Natural killer cell (primary cell): ENCODE measurements at regions not wholly inside any gene's neighbourhood (a gene's known extent, or its start where the extent isn't known, plus 50 kb on each side); places are given as distances from the start of the nearest gene placed in this dataset.

Experiments
- ATAC-seq, 3 donors: fragments of 150-1000 bp in 2 of 3; fragments of 200-7000 bp in 1 of 3; cut with Tn5 transposase; 1 replicate in 1 of 3; 2 replicates in 2 of 3; pipeline ENCODE4 v1.10.0; 2021; ENCODE audit warnings: mild to moderate bottlenecking in 2 of 3, moderate library complexity in 2 of 3
- DNase-seq, 2 donors: peaks; one replicate each; pipeline versions ENCODE4 v3.0.0 to v3.0.0-alpha.2; 2013 to 2021; ENCODE audit warnings: mixed read lengths in 1 of 2
- H3K27ac ChIP-seq: one replicate; pipeline ENCODE4 v1.5.1; 2013; ENCODE audit warnings: mild to moderate bottlenecking, low read length
- H3K27me3 ChIP-seq: one replicate; pipeline ENCODE4 v1.6.1; 2013; ENCODE audit warnings: low read length; ENCODE audit not compliant: control insufficient read depth, insufficient read depth
- H3K36me3 ChIP-seq: one replicate; pipeline ENCODE4 v1.6.1; 2013; ENCODE audit warnings: low read length; ENCODE audit not compliant: control insufficient read depth, insufficient read depth
- H3K4me1 ChIP-seq: one replicate; pipeline ENCODE4 v1.6.1; 2013; ENCODE audit warnings: low read length; ENCODE audit not compliant: control insufficient read depth, insufficient read depth
- H3K4me3 ChIP-seq: one replicate; pipeline ENCODE4 v1.5.1; 2013; ENCODE audit warnings: low read length
- H3K9me3 ChIP-seq: one replicate; pipeline ENCODE4 v1.6.1; 2013; ENCODE audit warnings: low read length; ENCODE audit not compliant: control insufficient read depth, insufficient read depth
- H3K27ac Mint-ChIP-seq, 2 donors: one replicate each; pipeline ENCODE4 v1.8.0; 2022; ENCODE audit warnings: mild to moderate bottlenecking in 2 of 2, mixed read lengths in 2 of 2, moderate library complexity in 1 of 2
- H3K27me3 Mint-ChIP-seq, 2 donors: one replicate each; pipeline ENCODE4 v1.8.0; 2022; ENCODE audit warnings: low read depth in 2 of 2, mixed read lengths in 2 of 2
- H3K36me3 Mint-ChIP-seq: one replicate; pipeline ENCODE4 v1.8.0; 2022; ENCODE audit warnings: mixed read lengths
- H3K4me1 Mint-ChIP-seq, 2 donors: one replicate each; pipeline ENCODE4 v1.8.0; 2022; ENCODE audit warnings: mixed read lengths in 2 of 2
- H3K4me3 Mint-ChIP-seq: one replicate; pipeline ENCODE4 v1.8.0; 2022; ENCODE audit warnings: mild to moderate bottlenecking, moderate library complexity, mixed read lengths
- H3K9me3 Mint-ChIP-seq, 2 donors: one replicate each; pipeline ENCODE4 v1.8.0; 2022; ENCODE audit warnings: mixed read lengths in 2 of 2
- WGBS: methylation state at CpG from one replicate; pipeline ENCODE4 v1.1.7; 2013; ENCODE audit warnings: missing lambda C conversion rate; ENCODE audit not compliant: insufficient coverage; 5-methylcytosine and 5-hydroxymethylcytosine counted together
- intact Hi-C: fragments of 100-400 bp; cut with micrococcal nuclease; formaldehyde crosslinking; loops from one replicate; pipeline ENCODE4 v1.14.2; 2022
- TF ChIP-seq, protein P1 (sequence below): fragments of 200-600 bp; IDR thresholded peaks from one replicate; pipeline ENCODE4 v1.8.0; 2022; ENCODE audit warnings: antibody characterized with exemption

DNA sequence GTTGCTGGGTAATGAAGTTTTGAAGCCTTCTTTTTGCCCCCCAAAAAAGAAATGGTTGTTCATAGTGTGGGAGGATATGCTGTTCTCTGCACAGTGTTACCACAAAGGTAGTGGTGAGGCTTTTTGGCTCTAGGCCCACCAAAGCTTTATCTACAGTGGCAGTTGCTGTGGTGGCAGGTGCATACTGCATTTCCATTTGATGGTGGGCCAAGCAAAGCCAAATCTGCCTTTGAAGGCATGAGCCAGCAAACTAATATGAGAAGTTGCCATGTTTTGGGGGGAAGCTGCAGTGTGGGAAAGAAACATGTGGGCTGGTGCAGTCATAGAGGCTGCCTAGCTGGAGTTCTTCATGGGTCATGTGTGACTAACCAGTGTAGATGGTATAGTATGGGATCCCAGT is 858.1 kb upstream of the TSPY4 start:
- Histone ChIP-seq H3K27ac (no peak overlapping the region), H3K27me3 (no peaks in the 10 kb centered on the region), H3K36me3 (no peaks in the 10 kb centered on the region), H3K9me3 (no peaks in the 10 kb centered on the region), H3K4me1 (no peaks in the 10 kb centered on the region), H3K4me3 (no peak overlapping the region)
- no peaks in the 10 kb centered on the region for H3K27me3 Mint-ChIP-seq
- intact Hi-C loops = no loop called here
- no peak overlapping the region for H3K27ac Mint-ChIP-seq
- no peaks in the 10 kb centered on the region for H3K4me1 Mint-ChIP-seq
- peaks cover 0 to 5% of the 10 kb centered on the region in 2 donors for H3K9me3 Mint-ChIP-seq
- H3K36me3 Mint-ChIP-seq = no peaks in the 10 kb centered on the region
- no peak for ATAC-seq
- TF ChIP-seq, protein P1, sequence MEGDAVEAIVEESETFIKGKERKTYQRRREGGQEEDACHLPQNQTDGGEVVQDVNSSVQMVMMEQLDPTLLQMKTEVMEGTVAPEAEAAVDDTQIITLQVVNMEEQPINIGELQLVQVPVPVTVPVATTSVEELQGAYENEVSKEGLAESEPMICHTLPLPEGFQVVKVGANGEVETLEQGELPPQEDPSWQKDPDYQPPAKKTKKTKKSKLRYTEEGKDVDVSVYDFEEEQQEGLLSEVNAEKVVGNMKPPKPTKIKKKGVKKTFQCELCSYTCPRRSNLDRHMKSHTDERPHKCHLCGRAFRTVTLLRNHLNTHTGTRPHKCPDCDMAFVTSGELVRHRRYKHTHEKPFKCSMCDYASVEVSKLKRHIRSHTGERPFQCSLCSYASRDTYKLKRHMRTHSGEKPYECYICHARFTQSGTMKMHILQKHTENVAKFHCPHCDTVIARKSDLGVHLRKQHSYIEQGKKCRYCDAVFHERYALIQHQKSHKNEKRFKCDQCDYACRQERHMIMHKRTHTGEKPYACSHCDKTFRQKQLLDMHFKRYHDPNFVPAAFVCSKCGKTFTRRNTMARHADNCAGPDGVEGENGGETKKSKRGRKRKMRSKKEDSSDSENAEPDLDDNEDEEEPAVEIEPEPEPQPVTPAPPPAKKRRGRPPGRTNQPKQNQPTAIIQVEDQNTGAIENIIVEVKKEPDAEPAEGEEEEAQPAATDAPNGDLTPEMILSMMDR = no peak
- no peak overlapping the region for H3K4me3 Mint-ChIP-seq
- DNase-seq = no peak

DNA sequence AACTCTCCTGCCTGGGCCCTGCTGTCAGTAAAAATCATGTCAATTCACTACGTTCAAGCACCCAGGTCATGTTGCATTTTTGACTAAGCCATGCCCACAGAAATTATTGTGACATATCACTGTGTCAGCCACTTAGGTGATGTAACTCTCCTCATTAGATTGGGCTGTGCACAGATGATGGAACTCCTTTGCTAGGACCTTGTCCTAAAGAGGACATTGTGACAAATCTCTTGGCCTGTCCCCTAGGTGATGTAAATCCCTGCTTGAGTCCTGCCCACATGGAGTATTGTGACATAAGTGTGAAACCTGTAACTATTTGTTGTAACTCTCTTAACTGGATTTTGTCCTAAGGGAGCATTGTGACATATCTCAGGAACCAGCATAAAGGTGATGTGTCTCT is 848.3 kb upstream of the TSPY4 start:
- H3K4me1 ChIP-seq = no peaks in the 10 kb centered on the region
- Mint-ChIP-seq H3K4me1 (no peaks in the 10 kb centered on the region), H3K36me3 (no peaks in the 10 kb centered on the region), H3K27me3 (no peaks in the 10 kb centered on the region), H3K9me3 (no peaks in the 10 kb centered on the region), H3K4me3 (no peak overlapping the region), H3K27ac (no peak overlapping the region)
- 60% methylated on average over 1 of the region's 1 CpG for WGBS
- H3K4me3 ChIP-seq = no peak overlapping the region
- no peak overlapping the region for H3K27ac ChIP-seq
- no peaks in the 10 kb centered on the region for H3K27me3 ChIP-seq
- TF ChIP-seq, protein P1 = no peak
- ATAC-seq (no peak), DNase-seq (no peak)
- no peaks in the 10 kb centered on the region for H3K36me3 ChIP-seq
- no peaks in the 10 kb centered on the region for H3K9me3 ChIP-seq
- intact Hi-C loops = no loop called here

DNA sequence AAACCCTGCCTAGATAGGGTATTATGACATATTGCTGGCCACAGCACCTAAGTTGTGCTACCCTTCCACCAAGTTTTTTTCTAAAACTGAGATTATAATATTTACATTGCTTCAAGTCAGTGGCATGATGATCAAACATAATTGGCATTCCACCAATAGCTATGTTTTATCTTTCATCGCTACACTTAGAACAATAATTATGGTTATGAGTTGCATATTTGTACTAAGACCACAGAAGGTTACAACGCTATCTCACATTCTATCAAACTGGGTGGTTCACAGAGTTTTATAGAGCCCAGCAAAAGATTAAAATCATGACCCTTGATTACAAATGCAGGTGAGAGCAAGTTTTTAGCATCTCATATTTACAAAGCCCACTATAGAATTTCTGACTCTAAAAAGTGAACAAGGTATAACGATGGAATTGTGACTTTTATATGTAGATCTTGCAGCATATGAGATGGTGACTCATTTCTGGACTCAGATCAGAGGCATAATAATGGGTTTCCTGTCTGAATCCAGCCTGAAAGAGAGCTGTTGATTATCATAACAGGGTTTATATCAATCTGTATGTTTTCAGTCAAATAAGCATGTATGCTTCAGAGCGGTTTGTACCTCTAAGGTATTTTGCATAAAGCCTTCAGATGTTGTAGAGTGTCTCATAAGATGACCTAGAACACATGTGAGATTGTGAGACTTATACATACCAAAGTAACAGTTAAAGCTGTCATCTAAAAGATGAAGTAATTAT is 847.2 kb upstream of the TSPY4 start:
- Mint-ChIP-seq H3K36me3 (no peaks in the 10 kb centered on the region), H3K9me3 (no peaks in the 10 kb centered on the region), H3K27ac (no peak overlapping the region), H3K4me3 (no peak overlapping the region), H3K27me3 (no peaks in the 10 kb centered on the region), H3K4me1 (no peaks in the 10 kb centered on the region)
- no peak for DNase-seq
- Histone ChIP-seq H3K27ac (no peak overlapping the region), H3K27me3 (no peaks in the 10 kb centered on the region), H3K9me3 (no peaks in the 10 kb centered on the region), H3K36me3 (no peaks in the 10 kb centered on the region), H3K4me1 (no peaks in the 10 kb centered on the region), H3K4me3 (no peak overlapping the region)
- 83% methylated on average over 2 of the region's 4 CpGs for WGBS
- intact Hi-C loops = no loop called here
- TF ChIP-seq, protein P1 = no peak
- ATAC-seq = no peak

DNA sequence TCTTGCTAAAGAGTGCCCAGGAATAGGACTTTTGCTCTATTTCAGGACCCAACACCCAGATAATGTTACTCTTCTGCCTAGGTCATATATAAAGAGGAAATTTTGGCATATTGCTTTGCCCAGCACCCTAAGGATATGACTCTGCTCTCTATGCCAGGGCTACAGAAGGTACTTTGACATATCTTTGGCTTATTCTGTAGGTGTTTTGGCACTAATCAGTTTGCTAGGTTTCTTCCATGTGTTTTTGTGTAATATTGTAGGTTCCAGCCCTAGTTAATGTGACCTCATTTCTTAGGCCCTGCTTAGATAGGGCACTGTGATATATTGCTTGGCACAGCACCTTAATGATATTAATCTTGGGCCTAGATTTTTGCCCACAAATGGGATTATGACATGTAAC is 842.9 kb upstream of the TSPY4 start:
- no peak for ATAC-seq
- H3K4me1 ChIP-seq = no peaks in the 10 kb centered on the region
- no peaks in the 10 kb centered on the region for H3K9me3 ChIP-seq
- Mint-ChIP-seq H3K27ac (no peak overlapping the region), H3K27me3 (no peaks in the 10 kb centered on the region), H3K4me1 (no peaks in the 10 kb centered on the region), H3K4me3 (no peak overlapping the region), H3K36me3 (no peaks in the 10 kb centered on the region), H3K9me3 (no peaks in the 10 kb centered on the region)
- no peak overlapping the region for H3K27ac ChIP-seq
- DNase-seq = no peak
- H3K4me3 ChIP-seq = no peak overlapping the region
- TF ChIP-seq, protein P1 = no peak
- H3K27me3 ChIP-seq = no peaks in the 10 kb centered on the region
- intact Hi-C loops = no loop called here
- no peaks in the 10 kb centered on the region for H3K36me3 ChIP-seq
